HG03432 (cell line): ENCODE measurements at regions not wholly inside any gene's neighbourhood (a gene's known extent, or its start where the extent isn't known, plus 50 kb on each side); places are given as distances from the start of the nearest gene placed in this dataset.
"Not testable (repeated sequence)": the region's sequence is repeated elsewhere in the genome, so short reads cannot be mapped to it uniquely, and the experiment has no call there.

ENCODE experiments used
- ATAC-seq: cut with Tn5 transposase; IDR thresholded peaks from one replicate; pipeline ENCODE4 v1.9.1; 2021; ENCODE audit warnings: mild to moderate bottlenecking, moderate library complexity; ENCODE audit not compliant: unreplicated experiment

- ATAC-seq, result no peak
Measured at GRCh38 chr17:31750578-31750977, 108.5 kb downstream of the COPRS start.

GRCh38 chr17:31748881-31749280 lies 110.2 kb downstream of the COPRS start:
- no peak for ATAC-seq

- ATAC-seq, result no peak
Measured at GRCh38 chr17:31746884-31747495, 112.1 kb downstream of the COPRS start.

- ATAC-seq, result no peak
Measured at GRCh38 chr17:31745964-31746600, 113.0 kb downstream of the COPRS start.

GRCh38 chr17:31744511-31744951 lies 114.5 kb downstream of the COPRS start:
- ATAC-seq, result no peak

GRCh38 chr17:31743797-31744196 lies 115.2 kb downstream of the COPRS start:
- ATAC-seq, result no peak

- ATAC-seq, result no peak
Measured at GRCh38 chr17:31741371-31741770, 117.7 kb downstream of the COPRS start.

- no peak for ATAC-seq
Measured at GRCh38 chr17:31740611-31741082, 118.4 kb downstream of the COPRS start.

GRCh38 chr17:31738996-31739699 lies 119.9 kb downstream of the COPRS start:
- no peak for ATAC-seq

GRCh38 chr17:31738488-31738887 lies 120.6 kb downstream of the COPRS start:
- no peak for ATAC-seq

GRCh38 chr17:31738067-31738466 lies 121.0 kb downstream of the COPRS start:
- no peak for ATAC-seq

GRCh38 chr17:31736855-31737625 lies 122.0 kb downstream of the COPRS start:
- ATAC-seq, result no peak

- ATAC-seq, result no peak
Measured at GRCh38 chr17:31733326-31733725, 125.7 kb downstream of the COPRS start.

- ATAC-seq, result not testable (repeated sequence)
Measured at GRCh38 chr17:31731585-31732154, 127.4 kb downstream of the COPRS start.

- no peak for ATAC-seq
Measured at GRCh38 chr17:31731118-31731517, 127.9 kb downstream of the COPRS start.

- ATAC-seq, result no peak
Measured at GRCh38 chr17:31726980-31727427, 132.0 kb downstream of the COPRS start.

GRCh38 chr17:31724619-31725018 lies 134.4 kb downstream of the COPRS start:
- no peak for ATAC-seq

- no peak for ATAC-seq
Measured at GRCh38 chr17:31724026-31724425, 135.0 kb downstream of the COPRS start.

GRCh38 chr17:31722251-31723056 lies 136.6 kb downstream of the COPRS start:
- no peak for ATAC-seq
